ENCODE measurements at regions not wholly inside any gene's neighbourhood (a gene's known extent, or its start where the extent isn't known, plus 50 kb on each side); places are given as distances from the start of the nearest gene placed in this dataset.

DNA sequence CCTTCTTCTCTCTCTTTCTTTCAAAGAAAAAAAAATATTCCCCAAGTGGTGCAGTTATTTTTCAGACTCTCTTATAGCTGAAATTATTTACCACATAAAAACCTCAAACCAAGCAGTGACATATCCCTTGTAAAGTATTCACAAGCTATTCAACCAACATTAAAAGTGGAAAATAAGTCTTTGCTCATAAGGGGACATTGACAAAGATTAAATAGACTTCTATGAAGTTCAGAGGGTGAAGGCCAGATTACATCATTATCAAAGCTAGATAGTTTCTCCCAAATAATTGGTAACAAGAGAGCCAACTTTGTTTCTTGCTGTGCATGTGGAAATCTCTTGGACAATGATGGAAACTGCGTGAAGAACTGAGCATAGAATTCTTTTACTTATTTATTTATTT, 379.8 kb upstream of the RSPO3 start:
- no peaks in the 10 kb centered on the region for H3K79me2 ChIP-seq (ENCODE audit: insufficient read depth, low read length)
- H3K4me1 ChIP-seq (ENCODE audit: insufficient read depth, low read length): no peaks in the 10 kb centered on the region
- H3K4me2 ChIP-seq (ENCODE audit: low read length): no peak overlapping the region
- H3K9me3 ChIP-seq (ENCODE audit: insufficient read depth, low read depth, low read length): no peaks in the 10 kb centered on the region
- FAIRE-seq (no peak), DNase-seq (ENCODE audit: low read depth) (no peak)
- no peak overlapping the region for H3K27ac Mint-ChIP-seq (ENCODE audit: unreplicated experiment)
- H3K9ac ChIP-seq (ENCODE audit: low read length): no peak overlapping the region
- H3K27me3 Mint-ChIP-seq (ENCODE audit: low read depth, unreplicated experiment): no peaks in the 10 kb centered on the region
- peaks cover 12% of the 10 kb centered on the region for H3K4me1 Mint-ChIP-seq (ENCODE audit: low read depth, unreplicated experiment)
- no peak overlapping the region for H2AFZ ChIP-seq (ENCODE audit: low read depth, low read length)
- no peaks in the 10 kb centered on the region for H3K36me3 Mint-ChIP-seq (ENCODE audit: low read depth, unreplicated experiment)
- H3K9me3 Mint-ChIP-seq (ENCODE audit: unreplicated experiment): no peaks in the 10 kb centered on the region
- no peaks in the 10 kb centered on the region for H3K27me3 ChIP-seq (ENCODE audit: insufficient read depth, low read length)
- H3K27ac ChIP-seq (ENCODE audit: low read depth, low read length): no peak overlapping the region
- no peak overlapping the region for H3K4me3 Mint-ChIP-seq (ENCODE audit: unreplicated experiment)
- H4K20me1 ChIP-seq (ENCODE audit: insufficient read depth, low read length): no peaks in the 10 kb centered on the region
- H3K36me3 ChIP-seq (ENCODE audit: insufficient read depth, low read length): no peaks in the 10 kb centered on the region
- H3K4me3 ChIP-seq (ENCODE audit: insufficient read depth, low read depth, low read length): no peak overlapping the region
- TF ChIP-seq, protein P1, sequence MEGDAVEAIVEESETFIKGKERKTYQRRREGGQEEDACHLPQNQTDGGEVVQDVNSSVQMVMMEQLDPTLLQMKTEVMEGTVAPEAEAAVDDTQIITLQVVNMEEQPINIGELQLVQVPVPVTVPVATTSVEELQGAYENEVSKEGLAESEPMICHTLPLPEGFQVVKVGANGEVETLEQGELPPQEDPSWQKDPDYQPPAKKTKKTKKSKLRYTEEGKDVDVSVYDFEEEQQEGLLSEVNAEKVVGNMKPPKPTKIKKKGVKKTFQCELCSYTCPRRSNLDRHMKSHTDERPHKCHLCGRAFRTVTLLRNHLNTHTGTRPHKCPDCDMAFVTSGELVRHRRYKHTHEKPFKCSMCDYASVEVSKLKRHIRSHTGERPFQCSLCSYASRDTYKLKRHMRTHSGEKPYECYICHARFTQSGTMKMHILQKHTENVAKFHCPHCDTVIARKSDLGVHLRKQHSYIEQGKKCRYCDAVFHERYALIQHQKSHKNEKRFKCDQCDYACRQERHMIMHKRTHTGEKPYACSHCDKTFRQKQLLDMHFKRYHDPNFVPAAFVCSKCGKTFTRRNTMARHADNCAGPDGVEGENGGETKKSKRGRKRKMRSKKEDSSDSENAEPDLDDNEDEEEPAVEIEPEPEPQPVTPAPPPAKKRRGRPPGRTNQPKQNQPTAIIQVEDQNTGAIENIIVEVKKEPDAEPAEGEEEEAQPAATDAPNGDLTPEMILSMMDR (IDR thresholded peaks at IDR 0.05; ENCODE audit: insufficient read depth, low read depth, low read length): no peak
- no peak for TF ChIP-seq EZH2 (IDR thresholded peaks at IDR 0.05; ENCODE audit: insufficient read depth, low read length)

DNA sequence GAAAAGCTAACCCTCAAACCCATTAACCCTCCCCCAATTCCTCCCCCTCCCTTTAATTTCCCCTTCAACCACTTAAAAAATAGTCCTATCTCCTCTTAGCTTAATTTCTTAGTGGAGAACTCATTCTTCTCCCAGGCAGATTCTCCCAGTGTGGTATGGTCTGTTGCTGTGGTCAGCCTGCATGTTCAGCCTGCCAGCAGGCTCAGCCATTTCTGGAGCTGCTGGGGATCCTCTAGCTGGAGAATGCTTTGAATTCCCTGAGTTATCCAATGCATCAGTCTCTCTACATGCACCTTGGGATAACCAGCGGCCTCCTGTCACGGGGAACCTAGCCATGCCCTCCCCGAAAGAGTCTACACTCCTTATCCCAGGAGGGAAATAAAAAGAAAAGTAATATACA, 375.4 kb upstream of the RSPO3 start:
- H3K9me3 ChIP-seq (ENCODE audit: insufficient read depth, low read depth, low read length): peaks cover 3% of the 10 kb centered on the region
- no peak overlapping the region for H3K9ac ChIP-seq (ENCODE audit: low read length)
- H3K27me3 Mint-ChIP-seq (ENCODE audit: low read depth, unreplicated experiment): no peaks in the 10 kb centered on the region
- no peaks in the 10 kb centered on the region for H4K20me1 ChIP-seq (ENCODE audit: insufficient read depth, low read length)
- H2AFZ ChIP-seq (ENCODE audit: low read depth, low read length): no peak overlapping the region
- H3K9me3 Mint-ChIP-seq (ENCODE audit: unreplicated experiment): peaks cover 2% of the 10 kb centered on the region
- no peak for TF ChIP-seq EZH2 (IDR thresholded peaks at IDR 0.05; ENCODE audit: insufficient read depth, low read length)
- no peaks in the 10 kb centered on the region for H3K79me2 ChIP-seq (ENCODE audit: insufficient read depth, low read length)
- H3K27ac ChIP-seq (ENCODE audit: low read depth, low read length): no peak overlapping the region
- no peak overlapping the region for H3K4me3 ChIP-seq (ENCODE audit: insufficient read depth, low read depth, low read length)
- H3K4me3 Mint-ChIP-seq (ENCODE audit: unreplicated experiment): no peak overlapping the region
- no peaks in the 10 kb centered on the region for H3K27me3 ChIP-seq (ENCODE audit: insufficient read depth, low read length)
- no peak for DNase-seq (ENCODE audit: low read depth)
- no peak overlapping the region for H3K4me2 ChIP-seq (ENCODE audit: low read length)
- H3K4me1 Mint-ChIP-seq (ENCODE audit: low read depth, unreplicated experiment): peaks cover 12% of the 10 kb centered on the region
- peak overlapping the region; percentile 55 for H3K27ac Mint-ChIP-seq (ENCODE audit: unreplicated experiment)
- no peaks in the 10 kb centered on the region for H3K4me1 ChIP-seq (ENCODE audit: insufficient read depth, low read length)
- FAIRE-seq: no peak
- no peaks in the 10 kb centered on the region for H3K36me3 Mint-ChIP-seq (ENCODE audit: low read depth, unreplicated experiment)
- H3K36me3 ChIP-seq (ENCODE audit: insufficient read depth, low read length): no peaks in the 10 kb centered on the region

DNA sequence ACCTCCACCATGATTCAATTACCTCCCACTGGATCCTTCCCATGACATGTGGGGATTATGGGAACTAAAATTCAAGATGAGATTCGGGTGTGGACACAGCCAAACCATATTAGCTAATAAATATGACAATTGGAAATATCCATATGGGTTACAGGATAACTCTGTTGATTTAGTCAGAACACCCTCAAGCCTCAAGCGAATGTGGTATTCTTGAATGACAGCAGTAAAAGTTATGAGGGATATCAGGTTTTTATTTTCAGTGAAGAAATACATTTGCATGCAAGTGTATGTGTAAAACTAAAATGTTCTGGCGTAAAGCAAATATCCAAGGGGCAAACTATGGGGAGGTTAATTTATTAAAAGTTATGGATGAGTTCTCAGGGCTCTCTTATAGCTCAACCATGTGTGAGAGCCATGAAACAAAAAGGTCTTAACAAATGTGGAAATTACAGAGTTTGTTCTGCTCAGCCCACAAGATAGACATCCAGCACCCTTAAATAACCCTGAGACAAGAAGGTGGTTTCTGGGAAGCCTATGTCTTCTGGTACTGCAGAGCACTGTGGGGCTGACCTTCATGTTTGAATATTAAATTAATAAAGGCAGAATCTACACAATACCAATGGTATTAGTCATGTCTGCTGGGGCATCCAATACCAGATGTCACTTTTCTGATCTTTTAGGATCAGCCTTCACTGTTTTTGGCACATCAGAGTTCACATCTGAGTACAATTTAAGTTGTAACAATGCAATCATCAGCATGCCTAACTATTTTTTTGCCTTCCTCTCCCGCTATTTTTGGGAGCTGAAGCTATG, 370.5 kb upstream of the RSPO3 start:
- Histone ChIP-seq H3K27ac (ENCODE audit: low read depth, low read length) (no peak overlapping the region), H4K20me1 (ENCODE audit: insufficient read depth, low read length) (no peaks in the 10 kb centered on the region), H3K36me3 (ENCODE audit: insufficient read depth, low read length) (no peaks in the 10 kb centered on the region), H3K4me1 (ENCODE audit: insufficient read depth, low read length) (no peaks in the 10 kb centered on the region), H3K9me3 (ENCODE audit: insufficient read depth, low read depth, low read length) (peaks cover 3% of the 10 kb centered on the region), H3K4me3 (ENCODE audit: insufficient read depth, low read depth, low read length) (no peak overlapping the region), H3K79me2 (ENCODE audit: insufficient read depth, low read length) (no peaks in the 10 kb centered on the region), H3K4me2 (ENCODE audit: low read length) (no peak overlapping the region), H3K9ac (ENCODE audit: low read length) (no peak overlapping the region), H3K27me3 (ENCODE audit: insufficient read depth, low read length) (no peaks in the 10 kb centered on the region), H2AFZ (ENCODE audit: low read depth, low read length) (no peak overlapping the region)
- peaks cover 8% of the 10 kb centered on the region for H3K9me3 Mint-ChIP-seq (ENCODE audit: unreplicated experiment)
- no peak for DNase-seq (ENCODE audit: low read depth)
- no peaks in the 10 kb centered on the region for H3K36me3 Mint-ChIP-seq (ENCODE audit: low read depth, unreplicated experiment)
- TF ChIP-seq EZH2 (IDR thresholded peaks at IDR 0.05; ENCODE audit: insufficient read depth, low read length): no peak
- TF ChIP-seq, protein P1 (IDR thresholded peaks at IDR 0.05; ENCODE audit: insufficient read depth, low read depth, low read length): no peak
- peaks cover 9% of the 10 kb centered on the region for H3K4me1 Mint-ChIP-seq (ENCODE audit: low read depth, unreplicated experiment)
- FAIRE-seq: no peak
- no peak overlapping the region for H3K4me3 Mint-ChIP-seq (ENCODE audit: unreplicated experiment)
- H3K27me3 Mint-ChIP-seq (ENCODE audit: low read depth, unreplicated experiment): no peaks in the 10 kb centered on the region
- H3K27ac Mint-ChIP-seq (ENCODE audit: unreplicated experiment): peak overlapping the region; percentile 3
